ENCODE measurements at regions not wholly inside any gene's neighbourhood (a gene's known extent, or its start where the extent isn't known, plus 50 kb on each side); places are given as distances from the start of the nearest gene placed in this dataset.

- Histone ChIP-seq H3F3A (ENCODE audit: insufficient read depth, low read length) (no peaks in the 10 kb centered on the region), H3K9ac (ENCODE audit: low read length) (no peak overlapping the region), H3K27ac (ENCODE audit: low read depth, low read length, poor library complexity, severe bottlenecking) (no peak overlapping the region), H2AFZ (ENCODE audit: low read length) (no peak overlapping the region), H3K79me2 (ENCODE audit: insufficient read depth, low read length) (no peaks in the 10 kb centered on the region), H3K9me2 (ENCODE audit: low read depth, low read length) (no peaks in the 10 kb centered on the region), H3K4me2 (ENCODE audit: low read length) (0 out of 2 replicates have a peak overlapping the region, but pooled peaks have one; percentile 2), H3K27me3 (ENCODE audit: insufficient read depth, low read length) (no peaks in the 10 kb centered on the region), H3K36me3 (ENCODE audit: insufficient read depth, low read length) (no peaks in the 10 kb centered on the region), H3K9me3 (ENCODE audit: low read length) (no peaks in the 10 kb centered on the region), H4K20me1 (ENCODE audit: insufficient read depth, low read length) (no peaks in the 10 kb centered on the region), H3K4me1 (ENCODE audit: insufficient read depth, low read length, severe bottlenecking) (peaks cover 22% of the 10 kb centered on the region), H3K4me3 (ENCODE audit: low read depth, low read length, poor library complexity, severe bottlenecking) (no peak overlapping the region)
- TF ChIP-seq, protein P1, sequence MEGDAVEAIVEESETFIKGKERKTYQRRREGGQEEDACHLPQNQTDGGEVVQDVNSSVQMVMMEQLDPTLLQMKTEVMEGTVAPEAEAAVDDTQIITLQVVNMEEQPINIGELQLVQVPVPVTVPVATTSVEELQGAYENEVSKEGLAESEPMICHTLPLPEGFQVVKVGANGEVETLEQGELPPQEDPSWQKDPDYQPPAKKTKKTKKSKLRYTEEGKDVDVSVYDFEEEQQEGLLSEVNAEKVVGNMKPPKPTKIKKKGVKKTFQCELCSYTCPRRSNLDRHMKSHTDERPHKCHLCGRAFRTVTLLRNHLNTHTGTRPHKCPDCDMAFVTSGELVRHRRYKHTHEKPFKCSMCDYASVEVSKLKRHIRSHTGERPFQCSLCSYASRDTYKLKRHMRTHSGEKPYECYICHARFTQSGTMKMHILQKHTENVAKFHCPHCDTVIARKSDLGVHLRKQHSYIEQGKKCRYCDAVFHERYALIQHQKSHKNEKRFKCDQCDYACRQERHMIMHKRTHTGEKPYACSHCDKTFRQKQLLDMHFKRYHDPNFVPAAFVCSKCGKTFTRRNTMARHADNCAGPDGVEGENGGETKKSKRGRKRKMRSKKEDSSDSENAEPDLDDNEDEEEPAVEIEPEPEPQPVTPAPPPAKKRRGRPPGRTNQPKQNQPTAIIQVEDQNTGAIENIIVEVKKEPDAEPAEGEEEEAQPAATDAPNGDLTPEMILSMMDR (IDR thresholded peaks at IDR 0.05; ENCODE audit: low read length), result no peak
Observed at GRCh38 chr3:106420628-106421027, 551.8 kb upstream of the CBLB start.

DNA sequence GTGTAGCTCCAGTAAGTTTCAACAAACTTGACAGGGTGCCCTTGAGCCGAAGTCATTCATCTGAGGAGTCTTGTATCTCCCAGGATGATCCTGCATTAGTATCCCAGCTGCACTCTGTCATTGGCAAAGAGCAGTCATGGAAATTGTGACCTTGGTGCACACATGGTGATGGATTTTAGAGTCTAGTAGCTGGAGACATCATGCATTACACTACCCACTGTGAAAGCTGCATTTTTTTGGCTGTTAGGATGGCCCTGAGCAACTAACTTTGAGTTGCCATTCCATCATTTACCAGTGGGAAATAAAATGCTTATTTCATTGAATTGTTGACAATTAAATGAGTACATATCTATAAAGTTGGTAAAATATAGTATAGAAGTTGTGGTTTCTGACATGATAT is 552.6 kb upstream of the CBLB start:
- H3K79me2 ChIP-seq (ENCODE audit: insufficient read depth, low read length), result no peaks in the 10 kb centered on the region
- no peaks in the 10 kb centered on the region for H3K9me3 ChIP-seq (ENCODE audit: low read length)
- H3K27me3 ChIP-seq (ENCODE audit: insufficient read depth, low read length), result no peaks in the 10 kb centered on the region
- no peaks in the 10 kb centered on the region for H3K9me2 ChIP-seq (ENCODE audit: low read depth, low read length)
- no peaks in the 10 kb centered on the region for H4K20me1 ChIP-seq (ENCODE audit: insufficient read depth, low read length)
- no peak overlapping the region for H3K4me3 ChIP-seq (ENCODE audit: low read depth, low read length, poor library complexity, severe bottlenecking)
- TF ChIP-seq, protein P1 (IDR thresholded peaks at IDR 0.05; ENCODE audit: low read length), result no peak
- TF ChIP-seq EZH2 (IDR thresholded peaks at IDR 0.05; ENCODE audit: borderline replicate concordance, low read length), result no peak
- no peak overlapping the region for H3K9ac ChIP-seq (ENCODE audit: low read length)
- no peaks in the 10 kb centered on the region for H3K36me3 ChIP-seq (ENCODE audit: insufficient read depth, low read length)
- no peak overlapping the region for H2AFZ ChIP-seq (ENCODE audit: low read length)
- H3K27ac ChIP-seq (ENCODE audit: low read depth, low read length, poor library complexity, severe bottlenecking), result no peak overlapping the region
- H3K4me1 ChIP-seq (ENCODE audit: insufficient read depth, low read length, severe bottlenecking), result peaks cover 22% of the 10 kb centered on the region
- H3F3A ChIP-seq (ENCODE audit: insufficient read depth, low read length), result no peaks in the 10 kb centered on the region
- H3K4me2 ChIP-seq (ENCODE audit: low read length), result no peak overlapping the region

DNA sequence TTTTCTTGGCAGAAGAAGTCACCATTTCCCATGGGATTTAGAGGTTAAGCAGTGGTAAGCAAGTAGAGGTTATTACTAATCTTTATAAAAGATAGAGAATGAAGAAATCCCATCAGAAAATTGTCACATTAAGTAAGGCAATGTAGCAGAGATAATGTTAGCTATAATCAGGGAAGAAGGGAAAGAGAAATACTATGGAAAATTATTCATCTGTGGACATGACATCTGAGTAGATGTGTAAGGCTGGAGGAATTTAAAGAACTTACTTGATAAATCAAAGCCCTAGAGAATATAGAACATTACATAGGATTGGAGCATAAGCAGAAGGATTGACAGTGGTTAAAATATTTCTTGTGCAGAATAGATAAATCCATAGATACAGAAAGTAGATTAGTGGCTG is 553.1 kb upstream of the CBLB start:
- no peak overlapping the region for H3K27ac ChIP-seq (ENCODE audit: low read depth, low read length, poor library complexity, severe bottlenecking)

More for the DNA sequence above, 553.1 kb upstream of the CBLB start:
- Histone ChIP-seq H3K9me2 (ENCODE audit: low read depth, low read length) (no peaks in the 10 kb centered on the region), H3K36me3 (ENCODE audit: insufficient read depth, low read length) (no peaks in the 10 kb centered on the region), H3K9ac (ENCODE audit: low read length) (no peak overlapping the region), H3K4me3 (ENCODE audit: low read depth, low read length, poor library complexity, severe bottlenecking) (no peak overlapping the region), H2AFZ (ENCODE audit: low read length) (no peak overlapping the region), H4K20me1 (ENCODE audit: insufficient read depth, low read length) (no peaks in the 10 kb centered on the region), H3K9me3 (ENCODE audit: low read length) (no peaks in the 10 kb centered on the region), H3F3A (ENCODE audit: insufficient read depth, low read length) (no peaks in the 10 kb centered on the region), H3K27me3 (ENCODE audit: insufficient read depth, low read length) (no peaks in the 10 kb centered on the region), H3K4me2 (ENCODE audit: low read length) (no peak overlapping the region), H3K79me2 (ENCODE audit: insufficient read depth, low read length) (no peaks in the 10 kb centered on the region), H3K4me1 (ENCODE audit: insufficient read depth, low read length, severe bottlenecking) (peaks cover 22% of the 10 kb centered on the region)
- TF ChIP-seq, protein P1 (IDR thresholded peaks at IDR 0.05; ENCODE audit: low read length), result no peak
- no peak for TF ChIP-seq EZH2 (IDR thresholded peaks at IDR 0.05; ENCODE audit: borderline replicate concordance, low read length)

Data from OCI-LY1 (cell line).